RWPE1 (cell line): ENCODE measurements at regions not wholly inside any gene's neighbourhood (a gene's known extent, or its start where the extent isn't known, plus 50 kb on each side); places are given as distances from the start of the nearest gene placed in this dataset.

ENCODE experiments used
- CTCF ChIA-PET: fragments of 350-600 bp; sonication (Branson Sonifier 250); formaldehyde crosslinking; extraction: SDS; loops from one replicate; lab custom pipeline; 2021; lab: Yijun Ruan, JAX
- POLR2A ChIA-PET: fragments of 400-600 bp; formaldehyde crosslinking; extraction: SDS; loops from one replicate; lab custom pipeline; 2020; ENCODE audit warnings: antibody characterized with exemption; ENCODE audit not compliant: low non-redundant PET; lab: Yijun Ruan, JAX
- DNase-seq: peaks from one replicate; pipeline ENCODE4 v3.0.0; 2012; ENCODE audit warnings: low spot score
- H3K27ac ChIP-seq: fragments of 450-650 bp; 2 replicates; pipeline ENCODE4 v1.5.1; 2017
- TF ChIP-seq, protein P1 (sequence below): fragments of 450-650 bp; conservative IDR thresholded peaks from 2 replicates; pipeline ENCODE4 v1.5.1; 2017; ENCODE audit warnings: low read depth, mild to moderate bottlenecking

- ChIA-PET CTCF (interaction anchor here (0.6 kb wide), 1 partner anchor 146 kb away, joined by 3 read pairs; no protein-coding TSS in a partner anchor), POLR2A (no interaction called here)
- TF ChIP-seq, protein P1, sequence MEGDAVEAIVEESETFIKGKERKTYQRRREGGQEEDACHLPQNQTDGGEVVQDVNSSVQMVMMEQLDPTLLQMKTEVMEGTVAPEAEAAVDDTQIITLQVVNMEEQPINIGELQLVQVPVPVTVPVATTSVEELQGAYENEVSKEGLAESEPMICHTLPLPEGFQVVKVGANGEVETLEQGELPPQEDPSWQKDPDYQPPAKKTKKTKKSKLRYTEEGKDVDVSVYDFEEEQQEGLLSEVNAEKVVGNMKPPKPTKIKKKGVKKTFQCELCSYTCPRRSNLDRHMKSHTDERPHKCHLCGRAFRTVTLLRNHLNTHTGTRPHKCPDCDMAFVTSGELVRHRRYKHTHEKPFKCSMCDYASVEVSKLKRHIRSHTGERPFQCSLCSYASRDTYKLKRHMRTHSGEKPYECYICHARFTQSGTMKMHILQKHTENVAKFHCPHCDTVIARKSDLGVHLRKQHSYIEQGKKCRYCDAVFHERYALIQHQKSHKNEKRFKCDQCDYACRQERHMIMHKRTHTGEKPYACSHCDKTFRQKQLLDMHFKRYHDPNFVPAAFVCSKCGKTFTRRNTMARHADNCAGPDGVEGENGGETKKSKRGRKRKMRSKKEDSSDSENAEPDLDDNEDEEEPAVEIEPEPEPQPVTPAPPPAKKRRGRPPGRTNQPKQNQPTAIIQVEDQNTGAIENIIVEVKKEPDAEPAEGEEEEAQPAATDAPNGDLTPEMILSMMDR = no peak
- DNase-seq = no peak
- H3K27ac ChIP-seq = no peak overlapping the region
These were observed 838.2 kb upstream of the MGAT4C start for GRCh38 chr12:87094356-87094755.

DNA sequence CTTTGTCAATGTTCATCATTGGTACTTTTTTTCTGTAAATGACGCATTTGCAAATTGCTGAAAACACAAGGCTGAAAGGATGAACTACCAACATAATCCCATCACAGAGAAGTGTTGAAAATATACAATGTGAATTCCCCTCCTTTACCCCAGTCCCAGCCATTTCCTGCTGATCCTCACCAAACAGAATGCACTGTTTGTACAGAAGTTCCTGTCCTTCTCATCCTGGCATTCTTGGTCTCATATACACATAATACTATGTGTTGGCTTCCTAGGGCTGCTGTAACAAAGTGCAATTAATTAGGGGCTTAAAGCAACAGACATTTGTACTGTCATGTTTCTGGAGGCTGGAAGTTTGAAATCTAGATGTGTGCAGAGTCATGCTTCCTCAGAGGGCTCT, 836.2 kb upstream of the MGAT4C start:
- ChIA-PET CTCF (no interaction called here), POLR2A (no interaction called here)
- TF ChIP-seq, protein P1 = no peak
- no peak for DNase-seq
- H3K27ac ChIP-seq = no peak overlapping the region

DNA sequence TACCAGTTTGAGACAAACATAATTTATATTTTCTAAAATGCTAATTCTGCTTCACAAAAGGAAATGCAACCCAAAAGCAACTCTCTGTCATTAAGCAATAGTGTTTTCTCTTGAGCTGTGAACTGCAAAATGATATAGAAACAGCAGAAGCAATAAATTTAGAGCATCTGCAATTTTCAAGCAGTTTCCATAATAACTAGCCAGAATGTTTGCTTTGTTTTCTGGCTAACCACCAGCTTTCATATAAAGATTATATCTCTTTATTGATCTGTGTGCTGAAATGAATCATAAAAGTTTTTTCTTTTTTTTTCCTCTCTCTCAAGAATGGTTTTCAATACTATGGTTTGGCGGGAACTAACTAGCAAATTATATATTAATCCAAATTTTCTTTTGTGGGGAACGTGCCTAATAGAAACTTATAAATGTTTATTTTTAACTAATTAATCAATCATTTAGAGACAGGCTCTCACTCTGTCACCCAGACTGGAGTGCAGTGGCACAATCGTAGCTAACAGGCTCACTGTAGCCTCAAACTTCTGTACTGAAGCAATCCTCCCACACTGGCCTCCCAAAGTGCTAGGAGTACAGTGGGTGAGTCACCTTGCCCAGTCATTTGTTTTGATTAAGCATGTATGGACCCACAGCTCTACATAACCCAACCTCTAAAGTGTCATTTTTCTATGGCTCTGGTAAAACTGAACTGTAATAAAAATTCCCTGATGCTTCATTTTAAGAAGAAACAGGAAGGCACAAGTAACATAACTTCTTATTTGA, 830.1 kb upstream of the MGAT4C start:
- POLR2A ChIA-PET = no interaction called here
- DNase-seq = no peak
- no peak overlapping the region for H3K27ac ChIP-seq
- TF ChIP-seq, protein P1 = no peak
- CTCF ChIA-PET = no interaction called here

DNA sequence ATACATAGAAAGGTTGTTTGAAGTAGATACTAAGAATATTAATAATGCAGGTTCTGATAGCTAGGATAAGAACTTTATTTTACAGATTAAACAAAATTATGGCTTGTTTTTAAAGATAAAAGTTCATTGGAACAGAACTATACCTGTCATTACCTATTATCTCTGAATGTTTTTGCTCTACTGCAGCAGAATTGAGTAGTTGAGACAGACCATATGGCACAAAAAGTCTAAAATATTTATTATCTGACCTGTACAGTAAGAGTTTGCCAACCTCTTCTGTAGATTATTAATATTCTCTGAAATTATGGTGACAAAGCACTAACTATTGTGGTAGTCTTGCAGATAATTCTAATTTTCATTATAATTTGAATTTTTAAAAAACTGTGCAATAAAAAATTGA, 829.1 kb upstream of the MGAT4C start:
- TF ChIP-seq, protein P1 = no peak
- ChIA-PET POLR2A (no interaction called here), CTCF (no interaction called here)
- no peak overlapping the region for H3K27ac ChIP-seq
- no peak for DNase-seq

DNA sequence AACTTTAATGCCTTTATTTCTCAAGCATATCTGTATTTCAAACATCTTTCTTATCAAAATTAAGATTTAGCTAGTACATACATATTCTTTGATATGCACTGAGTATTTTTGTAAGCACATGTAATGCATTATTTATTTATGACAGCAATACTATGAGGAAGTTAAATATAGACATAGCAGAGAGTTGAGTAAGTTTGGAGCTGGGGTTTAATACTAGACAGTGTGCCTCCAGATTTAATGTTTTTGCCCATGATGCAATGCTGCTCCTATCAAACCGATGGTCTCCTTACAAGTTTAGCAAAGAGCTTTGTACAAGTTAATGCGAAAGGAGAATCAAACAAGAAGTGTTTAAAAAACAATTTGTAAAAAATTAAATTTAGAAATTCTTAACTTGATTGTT, 826.6 kb upstream of the MGAT4C start:
- TF ChIP-seq, protein P1 = no peak
- H3K27ac ChIP-seq = no peak overlapping the region
- DNase-seq = no peak
- ChIA-PET CTCF (interaction anchor here (0.7 kb wide), 1 partner anchor 23 kb away, joined by 3 read pairs; no protein-coding TSS in a partner anchor), POLR2A (no interaction called here)

GRCh38 chr12:87074781-87075180, 818.6 kb upstream of the MGAT4C start:
- ChIA-PET CTCF (no interaction called here), POLR2A (no interaction called here)
- H3K27ac ChIP-seq = no peak overlapping the region
- DNase-seq = no peak
- TF ChIP-seq, protein P1 = no peak
